NOMO-1 treated with DMSO at 0.1 percent for 48 hours (cell line): ENCODE measurements at regions not wholly inside any gene's neighbourhood (a gene's known extent, or its start where the extent isn't known, plus 50 kb on each side); places are given as distances from the start of the nearest gene placed in this dataset.
"Not testable (repeated sequence)": the region's sequence is repeated elsewhere in the genome, so short reads cannot be mapped to it uniquely, and the experiment has no call there.

Experiments
- DNase-seq: peaks from one replicate; lab custom pipeline; 2025; ENCODE audit not compliant: unreplicated experiment; lab: John Stamatoyannopoulos, UW

DNA sequence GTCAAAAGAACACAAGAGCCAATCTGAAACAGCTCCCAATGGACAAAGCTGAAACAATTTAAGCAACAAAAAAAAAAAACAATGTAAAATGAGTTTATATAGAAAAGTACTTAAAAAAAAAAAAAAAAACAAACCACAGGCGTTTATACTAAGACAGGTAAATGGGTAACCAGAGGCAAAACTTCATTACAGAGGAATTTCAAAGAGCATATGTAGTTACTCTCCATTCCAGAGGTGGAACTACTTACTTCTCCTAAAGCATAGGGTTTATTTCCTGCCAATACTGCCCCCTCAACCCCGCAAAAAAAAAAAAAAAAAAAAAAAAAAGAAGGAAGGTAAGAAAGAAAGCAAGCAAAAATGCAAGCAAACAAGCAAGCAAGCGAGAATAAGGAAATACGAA is 132.9 kb downstream of the LIG4 start:
- no peak for DNase-seq

DNA sequence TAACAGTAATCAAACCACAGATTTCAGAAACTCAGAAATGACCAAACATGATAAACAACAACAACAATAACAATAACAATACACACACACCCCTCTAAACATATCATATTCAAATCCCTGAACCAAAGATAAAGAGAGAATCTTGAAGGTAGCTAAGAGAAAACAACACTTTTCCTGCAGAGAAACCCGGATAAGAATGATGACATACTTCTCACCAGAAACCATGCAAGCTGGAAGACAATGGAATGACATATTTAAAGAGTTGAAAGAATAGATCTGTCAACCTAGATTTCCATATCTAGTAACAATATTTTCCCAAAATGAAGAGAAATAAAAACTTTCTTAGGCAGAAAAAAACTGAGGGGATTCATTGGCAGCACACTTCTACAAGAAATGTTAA is 138.1 kb downstream of the LIG4 start:
- DNase-seq, result no peak

DNA sequence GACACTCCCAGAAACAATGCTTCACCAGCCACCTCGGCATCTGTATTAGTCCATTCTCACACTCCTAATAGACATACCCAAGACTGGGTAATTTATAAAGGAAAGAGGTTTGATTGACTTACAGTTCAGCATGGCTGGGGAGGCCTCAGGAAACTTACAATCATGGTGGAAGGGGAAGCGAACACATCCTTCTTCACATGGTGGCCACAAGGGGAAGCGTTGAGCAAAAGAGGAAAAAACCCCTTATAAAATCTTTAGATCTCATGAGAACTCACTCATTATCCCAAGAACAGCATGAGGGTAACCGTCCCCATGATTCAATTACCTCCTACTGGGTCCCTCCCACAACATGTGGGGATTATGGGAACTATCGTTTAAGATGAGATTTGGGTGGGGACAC is 140.9 kb downstream of the LIG4 start:
- not testable (repeated sequence) for DNase-seq

- DNase-seq, result no peak
Measured at GRCh38 chr13:108070925-108071324, 144.4 kb downstream of the LIG4 start.

- no peak for DNase-seq
Measured at GRCh38 chr13:108070491-108070890, 144.8 kb downstream of the LIG4 start.

DNA sequence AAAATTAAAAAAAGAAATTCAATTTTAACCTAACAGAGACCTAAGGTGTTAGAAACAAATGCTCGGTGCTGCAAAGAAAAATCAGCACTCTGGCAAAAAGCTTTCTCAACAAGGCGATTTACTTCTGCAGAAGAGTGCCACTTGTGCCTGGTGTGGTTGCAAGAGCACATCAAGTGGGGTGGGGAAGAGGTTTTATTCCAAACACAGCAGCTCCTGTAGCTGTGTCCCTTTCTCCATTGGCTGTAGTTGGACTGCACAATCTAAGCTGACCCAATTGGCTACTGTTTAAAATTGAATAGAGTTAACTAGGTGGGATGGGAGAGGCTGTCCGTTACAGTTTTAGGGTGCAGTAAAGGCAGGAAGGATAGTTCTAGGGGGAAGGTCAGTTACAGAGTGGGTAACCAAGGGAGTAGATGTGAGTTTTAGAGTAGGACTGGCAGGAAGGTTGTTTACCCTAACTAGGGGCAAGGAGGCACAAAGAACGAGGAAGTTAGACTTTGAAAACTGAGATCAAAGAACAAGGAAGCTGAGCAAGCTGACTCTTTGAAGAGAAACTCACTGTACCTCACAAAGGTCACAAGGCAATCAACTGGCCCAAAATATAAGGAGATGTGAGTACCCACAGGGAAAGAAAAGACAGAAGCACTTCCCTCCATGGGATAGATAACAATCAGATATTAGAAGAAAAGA is 145.7 kb downstream of the LIG4 start:
- DNase-seq, result no peak

- not testable (repeated sequence) for DNase-seq
Measured at GRCh38 chr13:108064372-108064771, 151.0 kb downstream of the LIG4 start.

- DNase-seq, result no peak
Measured at GRCh38 chr13:108060111-108060510, 155.2 kb downstream of the LIG4 start.

DNA sequence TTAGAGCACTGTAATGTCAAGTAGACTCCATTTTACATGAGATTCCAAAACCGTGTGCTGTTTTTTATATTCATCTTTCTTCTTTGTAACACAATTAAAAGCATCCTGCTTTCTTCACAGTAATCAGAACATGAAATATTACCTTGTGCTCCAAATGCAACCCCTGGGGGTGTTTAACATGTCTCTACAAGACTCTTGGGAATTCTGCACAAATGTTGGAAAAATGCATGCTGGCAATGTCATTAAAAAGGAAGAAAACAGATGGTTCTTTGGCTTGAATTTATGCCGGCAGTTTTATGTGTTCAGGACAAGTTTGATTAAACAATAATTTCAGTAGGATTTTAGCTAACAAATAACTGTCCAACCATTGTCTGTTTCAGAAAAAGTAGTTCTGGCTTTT is 159.1 kb downstream of the LIG4 start:
- DNase-seq, result no peak

- no peak for DNase-seq
Measured at GRCh38 chr13:108049211-108049610, 166.1 kb downstream of the LIG4 start.

DNA sequence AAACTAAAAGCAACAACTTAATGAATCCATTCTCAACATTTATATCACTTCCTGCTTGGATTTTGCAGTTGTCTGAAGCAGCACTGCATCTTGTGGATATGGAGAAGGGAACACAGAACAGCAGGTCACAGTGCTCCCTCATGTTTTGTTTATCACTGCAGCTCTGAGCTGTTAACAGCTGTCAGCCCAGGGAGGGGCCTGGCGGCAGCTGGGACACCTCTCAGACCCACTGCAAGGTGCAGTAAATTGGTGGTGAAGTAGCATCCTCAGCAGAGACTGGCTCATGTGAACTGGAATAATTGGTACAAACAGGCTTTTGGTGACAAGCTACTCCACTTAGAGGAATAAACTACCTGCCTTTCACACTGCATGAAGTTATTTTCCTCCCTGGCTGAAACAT is 170.4 kb downstream of the LIG4 start:
- DNase-seq, result no peak

- not testable (repeated sequence) for DNase-seq
Measured at GRCh38 chr13:108042866-108043265, 172.5 kb downstream of the LIG4 start.

DNA sequence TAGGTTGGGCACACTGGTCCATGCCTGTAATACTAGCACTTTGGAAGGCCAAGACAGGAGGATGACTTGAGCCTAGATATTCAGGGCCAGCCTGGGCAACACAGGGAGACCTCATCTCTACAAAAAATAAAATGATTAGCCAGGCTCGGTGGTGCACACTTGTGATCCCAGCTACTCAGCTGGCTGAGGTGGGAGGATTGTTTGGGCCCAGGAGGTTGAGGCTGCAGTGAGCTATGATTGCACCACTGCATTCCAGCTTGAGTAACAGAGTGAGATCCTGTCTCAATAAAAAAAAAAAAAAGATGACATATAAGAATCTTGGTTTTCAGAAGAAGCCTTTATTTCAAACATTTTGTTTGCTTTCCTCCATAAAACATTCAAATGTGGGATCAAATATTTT is 178.0 kb downstream of the LIG4 start:
- no peak for DNase-seq

DNA sequence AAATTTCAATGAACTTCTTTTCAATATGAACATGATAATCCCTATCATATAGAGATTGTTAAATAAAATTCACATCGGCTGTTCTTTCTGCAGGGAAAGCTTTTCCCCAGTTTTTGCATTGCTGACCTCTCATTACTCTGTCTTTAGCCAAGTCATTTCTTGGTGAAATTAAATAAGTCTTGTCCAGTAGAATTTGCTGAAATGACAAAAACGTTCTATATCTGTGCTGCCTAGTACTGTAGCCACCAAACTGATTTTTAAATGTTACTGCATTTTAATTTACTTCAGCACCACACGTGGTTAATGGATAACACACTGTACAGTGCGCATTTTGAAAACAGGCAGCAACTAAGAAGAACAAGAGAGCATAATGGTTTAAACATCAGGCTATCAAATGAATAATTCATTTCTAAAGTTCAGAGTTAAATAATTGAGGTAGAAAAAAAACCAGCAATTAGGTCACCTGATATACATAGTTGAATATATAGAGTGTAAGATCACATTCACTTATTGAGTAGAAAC is 178.9 kb downstream of the LIG4 start:
- DNase-seq, result no peak

GRCh38 chr13:108034909-108035410 is 180.4 kb downstream of the LIG4 start:
- no peak for DNase-seq

GRCh38 chr13:108033800-108034707 is 181.3 kb downstream of the LIG4 start:
- no peak for DNase-seq

- DNase-seq, result no peak
Measured at GRCh38 chr13:108031865-108032264, 183.5 kb downstream of the LIG4 start.

DNA sequence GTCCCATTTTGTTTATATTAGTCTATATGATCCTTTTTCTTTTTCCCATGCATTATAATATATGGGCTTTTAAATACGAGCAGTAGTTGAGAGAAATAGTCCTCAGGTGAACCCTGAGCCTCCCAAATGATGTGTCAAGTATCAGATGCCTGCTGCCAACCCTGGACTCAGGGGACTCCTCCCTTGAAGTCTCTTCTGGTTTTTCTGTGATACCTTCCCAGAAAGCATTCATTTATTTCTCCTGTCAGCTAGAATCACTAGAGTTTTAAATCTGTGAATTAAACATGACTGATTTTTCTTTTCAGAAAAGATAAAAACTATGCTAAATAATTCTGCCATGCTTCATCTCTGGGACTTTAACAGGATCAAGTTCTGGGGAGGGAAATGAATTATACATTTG is 184.6 kb downstream of the LIG4 start:
- no peak for DNase-seq

GRCh38 chr13:108026680-108027410 is 188.5 kb downstream of the LIG4 start:
- DNase-seq, result no peak

DNA sequence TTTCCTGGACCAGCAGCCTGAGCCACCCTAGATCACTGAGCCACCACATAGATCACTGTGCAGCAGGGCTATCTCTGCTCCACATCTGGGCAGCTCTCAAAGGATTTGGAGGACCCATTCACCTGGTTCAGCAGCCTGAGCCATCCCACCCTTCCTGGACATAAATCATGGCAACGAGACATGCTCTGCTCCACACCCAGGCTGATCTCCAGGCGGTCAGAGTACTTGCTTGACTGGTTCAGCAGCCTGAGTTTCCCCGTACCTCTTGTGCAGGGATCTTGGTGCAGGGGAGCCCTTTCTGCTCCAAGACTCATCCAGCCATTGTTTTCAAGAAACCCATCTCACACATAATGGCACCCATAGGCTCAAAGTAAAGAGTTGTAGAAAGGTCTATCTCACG is 195.3 kb downstream of the LIG4 start:
- DNase-seq, result no peak

DNA sequence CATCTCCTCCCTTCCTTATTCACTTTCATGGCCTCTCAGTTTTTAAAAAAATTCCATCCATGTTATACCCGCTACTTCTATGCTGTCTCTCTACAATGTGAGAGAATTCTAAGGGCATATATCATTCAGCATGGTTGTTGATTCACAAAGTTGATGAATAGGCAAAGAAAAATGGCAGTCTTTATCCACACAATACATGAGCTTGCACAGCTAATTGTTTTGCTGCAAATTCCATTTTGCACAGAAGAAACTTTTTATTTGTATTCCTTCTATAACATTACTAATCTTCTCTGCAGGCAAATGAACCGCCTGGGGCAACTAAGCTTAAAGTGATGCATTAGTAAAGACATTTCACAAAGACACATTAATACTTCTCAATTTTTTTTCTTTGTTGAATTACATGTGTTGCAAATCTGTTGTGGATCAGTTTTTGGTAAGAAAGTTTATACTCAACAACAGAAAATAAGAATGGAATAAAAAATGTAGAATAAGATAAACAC is 196.9 kb downstream of the LIG4 start:
- no peak for DNase-seq
